ENCODE measurements at regions not wholly inside any gene's neighbourhood (a gene's known extent, or its start where the extent isn't known, plus 50 kb on each side); places are given as distances from the start of the nearest gene placed in this dataset.

DNA sequence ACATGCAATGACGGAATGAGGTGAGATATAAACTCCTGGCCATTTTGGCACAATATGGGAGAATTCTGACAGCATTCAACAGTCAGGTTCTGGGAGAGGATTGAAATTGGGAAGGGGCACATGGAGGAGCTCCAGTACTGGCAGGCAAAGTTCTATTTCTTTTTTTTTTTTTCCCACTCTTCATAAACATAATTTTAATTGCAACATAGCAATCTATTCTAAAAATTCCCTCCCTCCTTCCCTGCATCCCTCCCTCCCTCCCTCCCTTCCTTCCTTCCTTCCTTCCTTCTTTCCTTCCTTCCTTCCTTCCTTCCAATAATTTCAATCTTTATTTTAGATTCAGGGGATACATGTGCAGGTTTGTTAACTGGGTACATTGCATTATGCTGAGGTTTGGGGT is 93.2 kb downstream of the PTCSC3 start:
- WGBS, 4 donors, result 89 to 94% (median 90%) methylated on average over 1 of the region's 1 CpG
- no peak overlapping the region for H3K27ac ChIP-seq
- H3K4me1 ChIP-seq (replicated peaks in 1 of 2), result no peaks in the 10 kb centered on the region
- no peak for TF ChIP-seq POLR2A (IDR thresholded peaks at IDR 0.05)
- TF ChIP-seq, protein P1, sequence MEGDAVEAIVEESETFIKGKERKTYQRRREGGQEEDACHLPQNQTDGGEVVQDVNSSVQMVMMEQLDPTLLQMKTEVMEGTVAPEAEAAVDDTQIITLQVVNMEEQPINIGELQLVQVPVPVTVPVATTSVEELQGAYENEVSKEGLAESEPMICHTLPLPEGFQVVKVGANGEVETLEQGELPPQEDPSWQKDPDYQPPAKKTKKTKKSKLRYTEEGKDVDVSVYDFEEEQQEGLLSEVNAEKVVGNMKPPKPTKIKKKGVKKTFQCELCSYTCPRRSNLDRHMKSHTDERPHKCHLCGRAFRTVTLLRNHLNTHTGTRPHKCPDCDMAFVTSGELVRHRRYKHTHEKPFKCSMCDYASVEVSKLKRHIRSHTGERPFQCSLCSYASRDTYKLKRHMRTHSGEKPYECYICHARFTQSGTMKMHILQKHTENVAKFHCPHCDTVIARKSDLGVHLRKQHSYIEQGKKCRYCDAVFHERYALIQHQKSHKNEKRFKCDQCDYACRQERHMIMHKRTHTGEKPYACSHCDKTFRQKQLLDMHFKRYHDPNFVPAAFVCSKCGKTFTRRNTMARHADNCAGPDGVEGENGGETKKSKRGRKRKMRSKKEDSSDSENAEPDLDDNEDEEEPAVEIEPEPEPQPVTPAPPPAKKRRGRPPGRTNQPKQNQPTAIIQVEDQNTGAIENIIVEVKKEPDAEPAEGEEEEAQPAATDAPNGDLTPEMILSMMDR (IDR thresholded peaks at IDR 0.05), result no peak
- no peaks in the 10 kb centered on the region for H3K36me3 ChIP-seq (replicated peaks in 1 of 2)
- H3K9me3 ChIP-seq (replicated peaks in 1 of 3), result no peaks in the 10 kb centered on the region
- no peaks in the 10 kb centered on the region for H3K27me3 ChIP-seq
- intact Hi-C loops (cut with DNase I), result no loop called here
- no peak overlapping the region for H3K4me3 ChIP-seq
- no peak for DNase-seq

DNA sequence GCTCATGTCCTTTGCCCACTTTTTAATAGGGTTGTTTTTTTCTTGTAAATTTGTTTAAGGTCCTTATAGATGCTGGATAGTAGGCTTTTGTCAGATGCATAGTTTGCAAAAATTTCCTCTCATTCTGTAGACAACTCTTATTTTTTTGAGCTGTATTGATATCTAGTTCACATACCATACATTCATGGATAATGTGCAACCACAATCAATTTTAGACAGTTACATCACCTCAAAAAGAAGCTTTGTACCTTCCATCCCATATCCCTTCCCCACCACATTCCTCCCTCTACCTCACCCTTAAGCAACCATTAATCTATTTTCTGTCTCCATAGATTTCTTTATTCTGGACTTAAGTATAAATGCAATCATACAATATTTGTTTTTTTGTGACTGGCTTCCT is 98.4 kb downstream of the PTCSC3 start:
- Histone ChIP-seq H3K36me3 (replicated peaks in 1 of 2) (no peaks in the 10 kb centered on the region), H3K4me1 (replicated peaks in 1 of 2) (no peaks in the 10 kb centered on the region), H3K4me3 (no peak overlapping the region), H3K9me3 (replicated peaks in 1 of 3) (no peaks in the 10 kb centered on the region), H3K27me3 (no peaks in the 10 kb centered on the region), H3K27ac (no peak overlapping the region)
- intact Hi-C loops (cut with DNase I), result loop anchor here in 1 of 2 donors (10.0 kb wide), 1 partner anchor 297 kb away; no protein-coding TSS in a partner anchor
- DNase-seq, result no peak
- TF ChIP-seq, protein P1 (IDR thresholded peaks at IDR 0.05), result no peak
- TF ChIP-seq POLR2A (IDR thresholded peaks at IDR 0.05), result no peak

DNA sequence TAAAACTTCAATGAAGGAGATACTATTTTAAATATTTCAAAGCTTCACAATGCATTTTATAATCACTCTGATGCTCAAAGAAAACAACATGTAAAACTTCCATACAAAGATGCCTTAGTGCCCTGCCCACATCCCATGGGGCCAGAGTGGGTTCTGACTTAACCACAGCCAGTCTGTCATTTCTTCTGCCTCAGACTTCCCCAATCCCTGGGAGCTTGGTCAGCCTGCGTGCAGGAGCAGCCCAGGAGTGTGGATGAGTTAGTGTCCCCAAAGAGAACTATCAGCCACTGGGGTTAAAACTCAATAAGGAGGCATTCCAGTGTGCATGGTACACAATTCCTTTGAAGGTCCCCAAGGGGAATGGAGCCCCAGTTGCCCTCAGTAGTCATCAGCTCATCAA is 100.3 kb downstream of the PTCSC3 start:
- no peaks in the 10 kb centered on the region for H3K4me1 ChIP-seq (replicated peaks in 1 of 2)
- H3K9me3 ChIP-seq (replicated peaks in 1 of 3), result no peaks in the 10 kb centered on the region
- no peak overlapping the region for H3K4me3 ChIP-seq
- intact Hi-C loops (cut with DNase I), result loop anchor here in 1 of 2 donors (10.0 kb wide), 1 partner anchor 299 kb away; no protein-coding TSS in a partner anchor
- DNase-seq, result no peak
- no peaks in the 10 kb centered on the region for H3K27me3 ChIP-seq
- TF ChIP-seq POLR2A (IDR thresholded peaks at IDR 0.05), result no peak
- TF ChIP-seq, protein P1 (IDR thresholded peaks at IDR 0.05), result no peak
- H3K36me3 ChIP-seq (replicated peaks in 1 of 2), result no peaks in the 10 kb centered on the region
- 56 to 88% (median 65%) methylated on average over 1 of the region's 1 CpG for WGBS, 4 donors
- no peak overlapping the region for H3K27ac ChIP-seq

DNA sequence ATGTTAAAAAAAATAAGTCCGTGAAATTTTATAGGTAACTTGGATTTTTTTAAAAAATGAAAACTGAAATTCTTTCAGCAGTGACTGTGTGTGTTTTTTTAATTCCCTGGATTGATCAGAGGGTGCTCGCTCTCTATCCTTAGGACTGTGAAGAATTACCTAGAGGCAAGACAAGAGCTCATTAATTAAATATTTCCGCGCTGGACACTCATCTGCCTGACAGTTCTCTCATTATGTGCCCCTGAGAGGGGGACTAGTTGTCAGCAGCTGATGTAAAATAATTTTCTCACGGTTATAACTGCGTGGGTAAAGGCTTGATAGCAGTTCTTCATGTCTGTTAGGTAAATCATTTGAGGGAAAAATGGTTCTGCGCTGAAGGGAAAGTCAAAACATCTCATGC is 101.3 kb downstream of the PTCSC3 start:
- TF ChIP-seq, protein P1 (IDR thresholded peaks at IDR 0.05), result no peak
- TF ChIP-seq POLR2A (IDR thresholded peaks at IDR 0.05), result no peak
- Histone ChIP-seq H3K36me3 (replicated peaks in 1 of 2) (no peaks in the 10 kb centered on the region), H3K9me3 (replicated peaks in 1 of 3) (no peaks in the 10 kb centered on the region), H3K4me1 (replicated peaks in 1 of 2) (no peaks in the 10 kb centered on the region), H3K27me3 (no peaks in the 10 kb centered on the region), H3K27ac (no peak overlapping the region), H3K4me3 (no peak overlapping the region)
- no peak for DNase-seq
- intact Hi-C loops (cut with DNase I), result loop anchor here in 1 of 2 donors (10.0 kb wide), 1 partner anchor 300 kb away; no protein-coding TSS in a partner anchor
- WGBS, 4 donors, result 62 to 80% (median 74%) methylated on average over 7 of the region's 7 CpGs

Data from adrenal gland (tissue), 9 donors.